Mononuclear cell (primary cell): ENCODE measurements at regions not wholly inside any gene's neighbourhood (a gene's known extent, or its start where the extent isn't known, plus 50 kb on each side); places are given as distances from the start of the nearest gene placed in this dataset.

Experiments
- H3K27me3 ChIP-seq: 2 replicates; pipeline ENCODE4 v1.6.0; 2011; ENCODE audit warnings: low read length, control low read depth; ENCODE audit not compliant: insufficient read depth
- H3K4me1 ChIP-seq: 2 replicates; pipeline ENCODE4 v1.5.1; 2011; ENCODE audit warnings: mild to moderate bottlenecking, low read length, control low read depth; ENCODE audit not compliant: insufficient read depth
- H3K4me3 ChIP-seq: 2 replicates; pipeline ENCODE4 v1.5.1; 2011; ENCODE audit warnings: mild to moderate bottlenecking, low read length, moderate library complexity
- H3K9me3 ChIP-seq: 2 replicates; pipeline ENCODE4 v1.5.1; 2011; ENCODE audit warnings: low read depth, mild to moderate bottlenecking, control low read depth, low read length

GRCh38 chr5:56664025-56664424 lies 151.3 kb upstream of the MAP3K1 start:
- Histone ChIP-seq H3K4me1 (peaks cover 44% of the 10 kb centered on the region), H3K4me3 (no peak overlapping the region), H3K9me3 (no peaks in the 10 kb centered on the region), H3K27me3 (no peaks in the 10 kb centered on the region)

- H3K4me1 ChIP-seq = peaks cover 42% of the 10 kb centered on the region
- H3K9me3 ChIP-seq = no peaks in the 10 kb centered on the region
- H3K27me3 ChIP-seq = no peaks in the 10 kb centered on the region
- no peak overlapping the region for H3K4me3 ChIP-seq
Observed at GRCh38 chr5:56663523-56663922, 151.8 kb upstream of the MAP3K1 start.

GRCh38 chr5:56662893-56663292 lies 152.5 kb upstream of the MAP3K1 start:
- no peak overlapping the region for H3K4me3 ChIP-seq
- H3K27me3 ChIP-seq = no peaks in the 10 kb centered on the region
- H3K4me1 ChIP-seq = peaks cover 41% of the 10 kb centered on the region
- H3K9me3 ChIP-seq = no peaks in the 10 kb centered on the region

- peaks cover 21% of the 10 kb centered on the region for H3K4me1 ChIP-seq
- no peaks in the 10 kb centered on the region for H3K9me3 ChIP-seq
- no peak overlapping the region for H3K4me3 ChIP-seq
- no peaks in the 10 kb centered on the region for H3K27me3 ChIP-seq
Observed at GRCh38 chr5:56659971-56660370, 155.4 kb upstream of the MAP3K1 start.

- H3K9me3 ChIP-seq = no peaks in the 10 kb centered on the region
- no peak overlapping the region for H3K4me3 ChIP-seq
- no peaks in the 10 kb centered on the region for H3K27me3 ChIP-seq
Observed at GRCh38 chr5:56658972-56659371, 156.4 kb upstream of the MAP3K1 start.

GRCh38 chr5:56656846-56657726 lies 158.3 kb upstream of the MAP3K1 start:
- H3K4me3 ChIP-seq = no peak overlapping the region
- H3K27me3 ChIP-seq = no peaks in the 10 kb centered on the region
- H3K9me3 ChIP-seq = no peaks in the 10 kb centered on the region
- H3K4me1 ChIP-seq = peaks cover 21% of the 10 kb centered on the region

More at GRCh38 chr5:56658972-56659371, 156.4 kb upstream of the MAP3K1 start:
- peaks cover 21% of the 10 kb centered on the region for H3K4me1 ChIP-seq

- Histone ChIP-seq H3K27me3 (no peaks in the 10 kb centered on the region), H3K4me3 (no peak overlapping the region), H3K4me1 (peaks cover 10% of the 10 kb centered on the region), H3K9me3 (no peaks in the 10 kb centered on the region)
Observed at GRCh38 chr5:56651893-56652292, 163.5 kb upstream of the MAP3K1 start.

- Histone ChIP-seq H3K4me3 (no peak overlapping the region), H3K27me3 (no peaks in the 10 kb centered on the region), H3K4me1 (peaks cover 12% of the 10 kb centered on the region), H3K9me3 (no peaks in the 10 kb centered on the region)
Observed at GRCh38 chr5:56650386-56650785, 165.0 kb upstream of the MAP3K1 start.

- Histone ChIP-seq H3K4me3 (no peak overlapping the region), H3K4me1 (peaks cover 12% of the 10 kb centered on the region), H3K9me3 (no peaks in the 10 kb centered on the region), H3K27me3 (no peaks in the 10 kb centered on the region)
Observed at GRCh38 chr5:56649569-56649968, 165.8 kb upstream of the MAP3K1 start.

- Histone ChIP-seq H3K4me3 (no peak overlapping the region), H3K27me3 (no peaks in the 10 kb centered on the region), H3K9me3 (no peaks in the 10 kb centered on the region), H3K4me1 (peaks cover 12% of the 10 kb centered on the region)
Observed at GRCh38 chr5:56648460-56649034, 166.8 kb upstream of the MAP3K1 start.

GRCh38 chr5:56647099-56647850 lies 168.1 kb upstream of the MAP3K1 start:
- H3K4me1 ChIP-seq = peaks cover 12% of the 10 kb centered on the region

GRCh38 chr5:56641635-56642260 lies 173.6 kb upstream of the MAP3K1 start:
- no peaks in the 10 kb centered on the region for H3K27me3 ChIP-seq
- no peaks in the 10 kb centered on the region for H3K9me3 ChIP-seq
- no peak overlapping the region for H3K4me3 ChIP-seq
- H3K4me1 ChIP-seq = peaks cover 34% of the 10 kb centered on the region

More at GRCh38 chr5:56647099-56647850, 168.1 kb upstream of the MAP3K1 start:
- Histone ChIP-seq H3K27me3 (no peaks in the 10 kb centered on the region), H3K4me3 (no peak overlapping the region), H3K9me3 (no peaks in the 10 kb centered on the region)

GRCh38 chr5:56640763-56641406 lies 174.5 kb upstream of the MAP3K1 start:
- Histone ChIP-seq H3K4me3 (no peak overlapping the region), H3K4me1 (peaks cover 33% of the 10 kb centered on the region), H3K27me3 (no peaks in the 10 kb centered on the region), H3K9me3 (no peaks in the 10 kb centered on the region)

- Histone ChIP-seq H3K4me1 (peaks cover 33% of the 10 kb centered on the region), H3K9me3 (no peaks in the 10 kb centered on the region), H3K27me3 (no peaks in the 10 kb centered on the region), H3K4me3 (no peak overlapping the region)
Observed at GRCh38 chr5:56639476-56639875, 175.9 kb upstream of the MAP3K1 start.
